ENCODE measurements at regions not wholly inside any gene's neighbourhood (a gene's known extent, or its start where the extent isn't known, plus 50 kb on each side); places are given as distances from the start of the nearest gene placed in this dataset.

DNA sequence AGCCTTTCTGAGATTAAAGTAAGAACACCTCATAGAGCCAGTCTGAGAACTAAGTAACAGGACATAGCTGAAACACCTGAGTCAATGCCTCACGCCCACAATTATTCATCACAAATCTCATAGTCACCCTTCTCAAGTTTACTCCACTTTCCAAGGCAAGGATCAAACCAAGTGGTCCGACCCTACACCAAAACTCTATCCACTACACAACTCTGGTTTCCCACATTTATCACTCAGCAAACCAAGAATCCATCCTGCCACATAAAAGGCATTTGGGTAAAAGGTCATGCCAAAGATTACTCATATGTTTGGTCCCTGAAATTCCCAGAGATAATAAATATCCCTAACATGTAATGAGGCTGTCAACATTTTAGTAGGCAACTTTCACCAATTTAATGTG, 144.1 kb downstream of the RPAP3 start:
- TF ChIP-seq TAF1 (IDR thresholded peaks at IDR 0.05; ENCODE audit: borderline replicate concordance, insufficient read depth, low read length): no peak
- TF ChIP-seq REST (IDR thresholded peaks at IDR 0.05; ENCODE audit: insufficient read depth in 1 of 2, low read depth in 2 of 2, low read length in 2 of 2): no peak
- no peak for TF ChIP-seq FOXP2 (optimal IDR thresholded peaks at IDR 0.05; ENCODE audit: borderline replicate concordance, extremely low read depth, extremely low read length, insufficient read depth)
- TF ChIP-seq POLR2AphosphoS5 (IDR thresholded peaks at IDR 0.05; ENCODE audit: low read depth, low read length): no peak
- no peak for TF ChIP-seq SIN3A (IDR thresholded peaks at IDR 0.05; ENCODE audit: borderline replicate concordance, insufficient read depth, low read length)

DNA sequence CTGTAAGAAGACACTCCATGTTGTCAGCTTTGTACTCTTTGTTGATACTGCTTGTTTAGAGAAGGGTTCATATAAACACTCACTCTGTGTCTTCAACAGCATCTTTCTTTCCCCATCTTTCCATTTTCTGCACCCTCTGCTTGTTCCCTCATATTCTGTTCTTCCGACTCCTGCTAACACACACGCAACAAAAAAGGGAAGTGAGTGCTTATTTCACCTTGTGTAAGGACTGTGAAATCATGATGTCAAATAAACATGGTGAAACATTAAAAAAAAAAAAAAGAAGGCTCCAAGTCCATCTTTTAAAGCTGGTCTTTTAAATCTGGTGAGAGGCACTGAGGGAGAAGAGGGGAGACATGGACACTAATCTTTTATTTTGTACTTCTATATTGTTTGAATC, 145.4 kb downstream of the RPAP3 start:
- TF ChIP-seq POLR2AphosphoS5 (IDR thresholded peaks at IDR 0.05; ENCODE audit: low read depth, low read length) (no peak), SIN3A (IDR thresholded peaks at IDR 0.05; ENCODE audit: borderline replicate concordance, insufficient read depth, low read length) (no peak), TAF1 (IDR thresholded peaks at IDR 0.05; ENCODE audit: borderline replicate concordance, insufficient read depth, low read length) (no peak), FOXP2 (optimal IDR thresholded peaks at IDR 0.05; ENCODE audit: borderline replicate concordance, extremely low read depth, extremely low read length, insufficient read depth) (no peak), REST (IDR thresholded peaks at IDR 0.05; ENCODE audit: insufficient read depth in 1 of 2, low read depth in 2 of 2, low read length in 2 of 2) (no peak)

DNA sequence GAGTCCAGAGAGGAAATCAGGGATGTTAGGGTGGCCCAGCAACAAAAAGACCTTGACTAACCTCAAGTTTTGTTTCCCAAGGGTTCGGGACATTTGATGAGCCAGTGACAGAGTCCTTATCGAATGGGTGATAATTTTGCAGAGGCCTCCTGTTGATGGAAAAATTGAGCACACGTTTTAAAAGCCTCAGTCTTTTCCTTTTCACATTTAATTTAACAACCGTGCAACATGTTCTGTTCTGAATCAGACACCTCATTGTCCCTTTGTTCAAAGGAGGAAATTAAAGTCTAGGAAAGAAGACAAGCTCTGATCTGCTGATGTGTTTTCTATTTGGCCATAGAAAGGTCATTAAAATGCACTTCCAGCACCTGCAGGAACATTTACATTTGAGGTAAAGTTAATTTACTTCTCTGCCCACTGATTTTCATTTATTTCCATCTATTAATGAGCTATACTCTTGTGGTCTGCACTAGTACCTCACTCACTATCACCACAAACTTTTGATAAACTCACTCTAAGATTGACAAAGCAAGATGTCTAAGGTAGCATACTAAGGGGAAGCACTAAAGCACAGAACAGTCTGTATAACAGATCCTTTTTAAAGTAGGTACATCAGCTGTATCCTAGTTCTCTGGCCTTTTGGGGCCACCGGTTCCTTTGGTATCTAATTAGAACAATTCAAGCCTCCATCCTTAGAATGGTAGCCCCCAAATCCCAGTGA, 147.0 kb downstream of the RPAP3 start:
- TF ChIP-seq POLR2AphosphoS5 (IDR thresholded peaks at IDR 0.05; ENCODE audit: low read depth, low read length): no peak
- no peak for TF ChIP-seq REST (IDR thresholded peaks at IDR 0.05; ENCODE audit: insufficient read depth in 1 of 2, low read depth in 2 of 2, low read length in 2 of 2)
- TF ChIP-seq SIN3A (IDR thresholded peaks at IDR 0.05; ENCODE audit: borderline replicate concordance, insufficient read depth, low read length): no peak
- no peak for TF ChIP-seq FOXP2 (optimal IDR thresholded peaks at IDR 0.05; ENCODE audit: borderline replicate concordance, extremely low read depth, extremely low read length, insufficient read depth)
- no peak for TF ChIP-seq TAF1 (IDR thresholded peaks at IDR 0.05; ENCODE audit: borderline replicate concordance, insufficient read depth, low read length)

- TF ChIP-seq POLR2AphosphoS5 (IDR thresholded peaks at IDR 0.05; ENCODE audit: low read depth, low read length) (no peak), REST (IDR thresholded peaks at IDR 0.05; ENCODE audit: insufficient read depth in 1 of 2, low read depth in 2 of 2, low read length in 2 of 2) (no peak), SIN3A (IDR thresholded peaks at IDR 0.05; ENCODE audit: borderline replicate concordance, insufficient read depth, low read length) (no peak)
Measured at GRCh38 chr12:47557386-47557785, 148.4 kb downstream of the RPAP3 start.
